Testis (tissue), 2 donors: ENCODE measurements at regions not wholly inside any gene's neighbourhood (a gene's known extent, or its start where the extent isn't known, plus 50 kb on each side); places are given as distances from the start of the nearest gene placed in this dataset.
A peak's percentile ranks its signal among the peaks of the same experiment; 100 is the strongest.

ENCODE experiments used
- DNase-seq: peaks from one replicate; pipeline ENCODE4 v3.0.0-alpha.2; 2019
- H3K27ac ChIP-seq, 2 donors: fragments of 200-600 bp; sonication (generic); one replicate each; pipeline ENCODE4 v1.5.1; 2019
- H3K27me3 ChIP-seq: fragments of 200-600 bp; sonication (generic); one replicate; pipeline ENCODE4 v1.5.1; 2019
- H3K36me3 ChIP-seq: fragments of 200-600 bp; sonication (generic); one replicate; pipeline ENCODE4 v1.5.1; 2017; ENCODE audit warnings: low read depth; ENCODE audit errors: missing control alignments
- H3K4me1 ChIP-seq: fragments of 200-600 bp; sonication (generic); one replicate; pipeline ENCODE4 v1.5.1; 2019
- H3K4me3 ChIP-seq, 2 donors: fragments of 200-600 bp; sonication (generic); one replicate each; pipeline ENCODE4 v1.5.1; 2017 to 2019
- H3K9me3 ChIP-seq: fragments of 200-600 bp; sonication (generic); one replicate; pipeline ENCODE4 v1.5.1; 2017
- POLR2A ChIP-seq: fragments of 450-650 bp; IDR thresholded peaks from one replicate; pipeline ENCODE4 v1.6.1; 2017; ENCODE audit warnings: antibody characterized with exemption, mild to moderate bottlenecking, moderate library complexity
- WGBS, 2 donors: methylation state at CpG; one replicate each; pipeline ENCODE4 v1.1.5; 2018; 5-methylcytosine and 5-hydroxymethylcytosine counted together
- intact Hi-C: fragments of 100-400 bp; cut with DNase I; formaldehyde crosslinking; loops from one replicate; pipeline ENCODE4 v1.15.1; 2023; ENCODE audit warnings: low total_unique reads
- TF ChIP-seq, protein P1 (sequence below), 3 experiments: fragments of 450-650 bp in 2 of 3; fragments of 200-600 bp in 1 of 3; sonication (generic) in 1 of 3; IDR thresholded peaks; one replicate each; pipeline ENCODE4 v1.5.1; 2016 to 2019; ENCODE audit warnings: antibody characterized with exemption in 3 of 3, mild to moderate bottlenecking in 2 of 3, moderate library complexity in 1 of 3

- DNase-seq, result no peak
- intact Hi-C loops, result no loop called here
- no peaks in the 10 kb centered on the region for H3K27me3 ChIP-seq
- TF ChIP-seq, protein P1, sequence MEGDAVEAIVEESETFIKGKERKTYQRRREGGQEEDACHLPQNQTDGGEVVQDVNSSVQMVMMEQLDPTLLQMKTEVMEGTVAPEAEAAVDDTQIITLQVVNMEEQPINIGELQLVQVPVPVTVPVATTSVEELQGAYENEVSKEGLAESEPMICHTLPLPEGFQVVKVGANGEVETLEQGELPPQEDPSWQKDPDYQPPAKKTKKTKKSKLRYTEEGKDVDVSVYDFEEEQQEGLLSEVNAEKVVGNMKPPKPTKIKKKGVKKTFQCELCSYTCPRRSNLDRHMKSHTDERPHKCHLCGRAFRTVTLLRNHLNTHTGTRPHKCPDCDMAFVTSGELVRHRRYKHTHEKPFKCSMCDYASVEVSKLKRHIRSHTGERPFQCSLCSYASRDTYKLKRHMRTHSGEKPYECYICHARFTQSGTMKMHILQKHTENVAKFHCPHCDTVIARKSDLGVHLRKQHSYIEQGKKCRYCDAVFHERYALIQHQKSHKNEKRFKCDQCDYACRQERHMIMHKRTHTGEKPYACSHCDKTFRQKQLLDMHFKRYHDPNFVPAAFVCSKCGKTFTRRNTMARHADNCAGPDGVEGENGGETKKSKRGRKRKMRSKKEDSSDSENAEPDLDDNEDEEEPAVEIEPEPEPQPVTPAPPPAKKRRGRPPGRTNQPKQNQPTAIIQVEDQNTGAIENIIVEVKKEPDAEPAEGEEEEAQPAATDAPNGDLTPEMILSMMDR (IDR thresholded peaks at IDR 0.05), result no peak
- no peak for TF ChIP-seq POLR2A
- H3K27ac ChIP-seq, result no peak overlapping the region
- H3K9me3 ChIP-seq, result no peaks in the 10 kb centered on the region
- 65 to 68% methylated on average over 3 of the region's 3 CpGs for WGBS, 2 donors
- no peaks in the 10 kb centered on the region for H3K4me1 ChIP-seq
- no peak overlapping the region for H3K4me3 ChIP-seq
- no peaks in the 10 kb centered on the region for H3K36me3 ChIP-seq
Observed at GRCh38 chr4:187378441-187378840, 617.1 kb upstream of the ZFP42 start.

DNA sequence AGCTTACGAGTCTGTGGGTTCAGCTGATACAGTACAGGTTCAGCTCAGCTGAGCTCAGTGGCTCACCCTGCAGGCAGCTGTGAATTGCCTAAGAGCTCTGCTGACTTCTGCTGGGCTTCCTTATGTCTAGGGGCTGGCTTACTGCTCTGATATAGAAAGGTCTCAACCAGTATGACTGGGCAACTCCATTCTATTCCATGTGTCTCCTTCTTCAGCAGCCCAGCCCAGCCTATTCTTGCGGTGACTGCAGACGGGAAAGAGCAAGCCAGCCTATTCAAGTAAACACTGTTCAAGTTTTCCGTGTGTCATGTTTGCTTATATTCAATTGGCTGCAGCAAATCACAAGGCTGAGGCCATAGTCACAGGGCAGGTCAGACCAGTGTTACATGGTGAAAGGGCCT is 615.4 kb upstream of the ZFP42 start:
- intact Hi-C loops, result no loop called here
- no peaks in the 10 kb centered on the region for H3K27me3 ChIP-seq

DNA sequence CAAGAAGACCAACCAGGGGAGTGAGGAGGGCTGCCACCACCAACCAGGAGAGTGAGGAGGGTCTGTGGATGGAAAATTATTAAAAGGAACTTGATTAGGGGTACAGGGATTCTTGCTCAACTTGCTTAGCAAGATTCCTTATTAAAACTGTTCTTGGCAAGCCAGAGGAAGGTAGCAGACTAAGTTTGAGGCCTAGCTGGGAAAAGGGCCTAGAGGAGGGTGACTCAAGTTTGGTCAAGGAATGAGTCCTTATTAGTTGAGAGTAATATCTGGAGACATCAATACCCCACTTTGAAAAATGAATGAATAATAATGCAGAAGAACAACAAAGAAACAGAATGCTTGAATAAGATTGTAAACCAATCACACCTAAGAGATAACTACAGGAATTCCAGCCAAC is 612.4 kb upstream of the ZFP42 start:
- H3K27me3 ChIP-seq, result no peaks in the 10 kb centered on the region
- intact Hi-C loops, result no loop called here
- DNase-seq, result no peak
- no peaks in the 10 kb centered on the region for H3K9me3 ChIP-seq
- TF ChIP-seq, protein P1 (IDR thresholded peaks at IDR 0.05), result no peak
- TF ChIP-seq POLR2A, result no peak
- H3K36me3 ChIP-seq, result no peaks in the 10 kb centered on the region
- no peak overlapping the region for H3K27ac ChIP-seq
- no peaks in the 10 kb centered on the region for H3K4me1 ChIP-seq
- H3K4me3 ChIP-seq, result no peak overlapping the region

More for the DNA sequence above, 615.4 kb upstream of the ZFP42 start:
- H3K4me3 ChIP-seq, result no peak overlapping the region
- no peak overlapping the region for H3K27ac ChIP-seq
- DNase-seq, result no peak
- H3K9me3 ChIP-seq, result no peaks in the 10 kb centered on the region
- 93% methylated on average over 4 of the region's 4 CpGs for WGBS, 2 donors
- no peaks in the 10 kb centered on the region for H3K4me1 ChIP-seq
- no peaks in the 10 kb centered on the region for H3K36me3 ChIP-seq
- TF ChIP-seq POLR2A, result no peak
- TF ChIP-seq, protein P1 (IDR thresholded peaks at IDR 0.05), result no peak

GRCh38 chr4:187387739-187388138 is 607.8 kb upstream of the ZFP42 start:
- TF ChIP-seq, protein P1 (IDR thresholded peaks at IDR 0.05), result no peak
- TF ChIP-seq POLR2A, result no peak
- Histone ChIP-seq H3K27me3 (no peaks in the 10 kb centered on the region), H3K27ac (no peak overlapping the region), H3K36me3 (no peaks in the 10 kb centered on the region), H3K4me3 (no peak overlapping the region), H3K4me1 (no peaks in the 10 kb centered on the region), H3K9me3 (no peaks in the 10 kb centered on the region)
- 87 to 88% methylated on average over 5 of the region's 5 CpGs for WGBS, 2 donors
- no peak for DNase-seq
- intact Hi-C loops, result no loop called here

DNA sequence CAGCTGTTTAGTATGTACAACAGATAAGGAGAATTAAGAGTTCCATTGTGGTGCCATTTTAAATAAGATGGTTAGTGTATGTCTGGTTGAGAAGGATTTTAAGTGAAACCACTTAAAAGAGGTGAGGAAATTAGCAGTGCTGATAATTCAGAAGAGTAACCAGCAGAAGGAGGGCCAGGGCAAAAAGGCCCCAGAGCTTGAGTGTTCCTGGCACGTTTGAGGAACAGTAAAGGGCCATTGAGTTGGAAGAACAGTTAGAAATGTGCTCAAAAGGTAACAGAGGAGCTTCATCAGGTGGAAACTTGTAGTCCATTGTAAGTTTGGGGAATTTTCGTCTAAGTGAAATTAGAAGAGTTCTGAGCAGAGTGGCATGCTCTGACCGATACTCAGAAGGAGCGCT is 606.2 kb upstream of the ZFP42 start:
- no peak overlapping the region for H3K27ac ChIP-seq

More for the DNA sequence above, 606.2 kb upstream of the ZFP42 start:
- Histone ChIP-seq H3K9me3 (no peaks in the 10 kb centered on the region), H3K36me3 (no peaks in the 10 kb centered on the region), H3K27me3 (no peaks in the 10 kb centered on the region), H3K4me3 (peak overlapping the region in 1 of 2 donors; percentile 5), H3K4me1 (no peaks in the 10 kb centered on the region)
- intact Hi-C loops, result no loop called here
- DNase-seq, result no peak
- 53 to 60% methylated on average over 4 of the region's 4 CpGs for WGBS, 2 donors
- TF ChIP-seq, protein P1 (IDR thresholded peaks at IDR 0.05), result no peak
- TF ChIP-seq POLR2A, result no peak
